GM23338 (cell line): ENCODE measurements at regions not wholly inside any gene's neighbourhood (a gene's known extent, or its start where the extent isn't known, plus 50 kb on each side); places are given as distances from the start of the nearest gene placed in this dataset.
A peak's percentile ranks its signal among the peaks of the same experiment; 100 is the strongest.

Experiments used
- ATAC-seq: fragments of 200-7000 bp; cut with Tn5 transposase; 3 replicates; pipeline ENCODE4 v1.9.1; 2020
- DNase-seq: peaks from one replicate; pipeline ENCODE4 v3.0.0-alpha.2; 2015; ENCODE audit warnings: low spot score
- H2AFZ ChIP-seq: fragments of 200-600 bp; sonication (generic); 2 replicates; pipeline ENCODE4 v1.8.0; 2016; ENCODE audit warnings: antibody characterized with exemption, mild to moderate bottlenecking, moderate library complexity
- H3F3A ChIP-seq: fragments of 200-600 bp; sonication (generic); replicated peaks from 2 replicates; pipeline ENCODE4 v1.8.0; 2017; ENCODE audit warnings: antibody characterized with exemption, mixed run types, low read depth
- H3K27ac ChIP-seq: fragments of 200-600 bp; sonication (generic); 2 replicates; pipeline ENCODE4 v1.6.1; 2016; ENCODE audit warnings: low read depth
- H3K27me3 ChIP-seq: fragments of 200-600 bp; sonication (generic); 2 replicates; pipeline ENCODE4 v1.8.0; 2016; ENCODE audit warnings: mild to moderate bottlenecking, mixed run types, moderate library complexity; ENCODE audit not compliant: insufficient read depth
- H3K36me3 ChIP-seq: fragments of 200-600 bp; sonication (generic); 2 replicates; pipeline ENCODE4 v1.8.0; 2016; ENCODE audit warnings: mild to moderate bottlenecking; ENCODE audit not compliant: insufficient read depth
- H3K4me1 ChIP-seq: fragments of 200-600 bp; sonication (generic); 2 replicates; pipeline ENCODE4 v1.8.0; 2016; ENCODE audit warnings: mild to moderate bottlenecking, moderate library complexity; ENCODE audit not compliant: insufficient read depth
- H3K4me2 ChIP-seq: fragments of 200-600 bp; sonication (generic); 2 replicates; pipeline ENCODE4 v1.7.1; 2017; ENCODE audit warnings: mixed run types
- H3K4me3 ChIP-seq: fragments of 200-600 bp; sonication (generic); 2 replicates; pipeline ENCODE4 v1.6.1; 2016; ENCODE audit warnings: mixed run types
- H3K79me2 ChIP-seq: fragments of 200-600 bp; sonication (generic); replicated peaks from 2 replicates; pipeline ENCODE4 v1.8.0; 2017; ENCODE audit warnings: mild to moderate bottlenecking; ENCODE audit not compliant: insufficient read depth
- H3K9me2 ChIP-seq: fragments of 200-600 bp; sonication (generic); 2 replicates; pipeline ENCODE4 v1.8.0; 2017; ENCODE audit not compliant: insufficient read depth
- H4K20me1 ChIP-seq: fragments of 200-600 bp; sonication (generic); replicated peaks from 2 replicates; pipeline ENCODE4 v1.8.0; 2017; ENCODE audit warnings: mild to moderate bottlenecking; ENCODE audit not compliant: insufficient read depth
- H3K27ac Mint-ChIP-seq: 2 replicates; pipeline ENCODE4 v1.8.0; 2020; ENCODE audit warnings: inconsistent platforms, mild to moderate bottlenecking, moderate library complexity, mixed read lengths
- H3K27me3 Mint-ChIP-seq: 3 replicates; pipeline ENCODE4 v1.8.0; 2022; ENCODE audit warnings: low read depth, mild to moderate bottlenecking, moderate library complexity, mixed read lengths, inconsistent platforms; ENCODE audit not compliant: insufficient read depth, poor library complexity
- H3K36me3 Mint-ChIP-seq: 3 replicates; pipeline ENCODE4 v1.8.0; 2021; ENCODE audit warnings: low read depth, mild to moderate bottlenecking, inconsistent platforms, moderate library complexity, mixed read lengths
- H3K4me1 Mint-ChIP-seq: 3 replicates; pipeline ENCODE4 v1.8.0; 2020; ENCODE audit warnings: mild to moderate bottlenecking, inconsistent platforms, mixed read lengths
- H3K4me3 Mint-ChIP-seq: 3 replicates; pipeline ENCODE4 v1.8.0; 2021; ENCODE audit warnings: moderate library complexity, mild to moderate bottlenecking, inconsistent platforms, mixed read lengths
- H3K9me3 Mint-ChIP-seq: 3 replicates; pipeline ENCODE4 v1.8.0; 2020; ENCODE audit warnings: moderate library complexity, mild to moderate bottlenecking, inconsistent platforms, mixed read lengths
- CREB1 ChIP-seq: fragments of 250-450 bp; sonication (Bioruptor Pico); IDR thresholded peaks from 2 replicates; pipeline ENCODE4 v1.5.0; 2020; ENCODE audit warnings: low read depth, mild to moderate bottlenecking, moderate library complexity
- EZH2 ChIP-seq: fragments of 200-600 bp; sonication (generic); IDR thresholded peaks from one replicate; pipeline ENCODE4 v1.8.0; 2017; ENCODE audit warnings: antibody characterized with exemption, mild to moderate bottlenecking, low read depth; ENCODE audit not compliant: unreplicated experiment
- JUNB ChIP-seq: IDR thresholded peaks from one replicate; pipeline ENCODE4 v1.6.1; 2016; ENCODE audit warnings: antibody characterized with exemption; ENCODE audit not compliant: unreplicated experiment
- REST ChIP-seq: IDR thresholded peaks from one replicate; pipeline ENCODE4 v1.6.1; 2018; ENCODE audit warnings: antibody characterized with exemption; ENCODE audit not compliant: unreplicated experiment
- STAT1 ChIP-seq: IDR thresholded peaks from one replicate; pipeline ENCODE4 v1.6.1; 2016; ENCODE audit warnings: antibody characterized with exemption; ENCODE audit not compliant: unreplicated experiment
- ZNF114 ChIP-seq: fragments of 250-450 bp; sonication (Bioruptor Pico); IDR thresholded peaks from 2 replicates; pipeline ENCODE4 v1.5.0; 2020; ENCODE audit warnings: mild to moderate bottlenecking, moderate library complexity
- TF ChIP-seq, protein P1 (sequence below): fragments of 250-450 bp; sonication (Bioruptor Pico); IDR thresholded peaks from 2 replicates; pipeline ENCODE4 v1.5.0; 2020; ENCODE audit warnings: mild to moderate bottlenecking, moderate library complexity

GRCh38 chr9:86515221-86515620 is 161.0 kb upstream of the TUT7 start (continued):
- TF ChIP-seq STAT1 (no peak), EZH2 (no peak), REST (no peak)

DNA sequence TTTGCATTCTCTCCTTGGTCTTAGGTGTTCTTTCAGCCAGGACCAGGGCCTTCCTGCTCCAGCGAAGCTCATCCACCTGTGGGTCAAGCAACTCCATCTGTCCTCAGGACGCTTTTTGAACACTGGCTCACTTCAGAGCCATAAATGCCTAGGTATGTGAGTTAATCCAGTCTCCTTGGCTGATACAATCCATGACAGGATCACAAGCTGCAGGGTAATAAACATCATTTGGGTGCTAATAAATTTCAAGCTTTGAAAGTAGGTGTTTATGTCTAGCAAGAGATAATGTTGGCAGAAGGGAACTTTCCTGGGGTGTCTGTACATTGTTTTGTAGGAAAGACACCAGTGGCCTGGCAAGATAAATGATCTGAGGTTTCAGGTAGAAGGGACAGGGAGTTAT is 159.2 kb upstream of the TUT7 start:
- no peak overlapping the region for H3K27ac Mint-ChIP-seq
- no peak for DNase-seq
- H2AFZ ChIP-seq, result peak overlapping the region; percentile 48; the same call in 1 of the 2 replicates
- no peak for TF ChIP-seq REST
- no peak for TF ChIP-seq ZNF114
- TF ChIP-seq JUNB, result no peak
- no peak for TF ChIP-seq EZH2
- TF ChIP-seq, protein P1, sequence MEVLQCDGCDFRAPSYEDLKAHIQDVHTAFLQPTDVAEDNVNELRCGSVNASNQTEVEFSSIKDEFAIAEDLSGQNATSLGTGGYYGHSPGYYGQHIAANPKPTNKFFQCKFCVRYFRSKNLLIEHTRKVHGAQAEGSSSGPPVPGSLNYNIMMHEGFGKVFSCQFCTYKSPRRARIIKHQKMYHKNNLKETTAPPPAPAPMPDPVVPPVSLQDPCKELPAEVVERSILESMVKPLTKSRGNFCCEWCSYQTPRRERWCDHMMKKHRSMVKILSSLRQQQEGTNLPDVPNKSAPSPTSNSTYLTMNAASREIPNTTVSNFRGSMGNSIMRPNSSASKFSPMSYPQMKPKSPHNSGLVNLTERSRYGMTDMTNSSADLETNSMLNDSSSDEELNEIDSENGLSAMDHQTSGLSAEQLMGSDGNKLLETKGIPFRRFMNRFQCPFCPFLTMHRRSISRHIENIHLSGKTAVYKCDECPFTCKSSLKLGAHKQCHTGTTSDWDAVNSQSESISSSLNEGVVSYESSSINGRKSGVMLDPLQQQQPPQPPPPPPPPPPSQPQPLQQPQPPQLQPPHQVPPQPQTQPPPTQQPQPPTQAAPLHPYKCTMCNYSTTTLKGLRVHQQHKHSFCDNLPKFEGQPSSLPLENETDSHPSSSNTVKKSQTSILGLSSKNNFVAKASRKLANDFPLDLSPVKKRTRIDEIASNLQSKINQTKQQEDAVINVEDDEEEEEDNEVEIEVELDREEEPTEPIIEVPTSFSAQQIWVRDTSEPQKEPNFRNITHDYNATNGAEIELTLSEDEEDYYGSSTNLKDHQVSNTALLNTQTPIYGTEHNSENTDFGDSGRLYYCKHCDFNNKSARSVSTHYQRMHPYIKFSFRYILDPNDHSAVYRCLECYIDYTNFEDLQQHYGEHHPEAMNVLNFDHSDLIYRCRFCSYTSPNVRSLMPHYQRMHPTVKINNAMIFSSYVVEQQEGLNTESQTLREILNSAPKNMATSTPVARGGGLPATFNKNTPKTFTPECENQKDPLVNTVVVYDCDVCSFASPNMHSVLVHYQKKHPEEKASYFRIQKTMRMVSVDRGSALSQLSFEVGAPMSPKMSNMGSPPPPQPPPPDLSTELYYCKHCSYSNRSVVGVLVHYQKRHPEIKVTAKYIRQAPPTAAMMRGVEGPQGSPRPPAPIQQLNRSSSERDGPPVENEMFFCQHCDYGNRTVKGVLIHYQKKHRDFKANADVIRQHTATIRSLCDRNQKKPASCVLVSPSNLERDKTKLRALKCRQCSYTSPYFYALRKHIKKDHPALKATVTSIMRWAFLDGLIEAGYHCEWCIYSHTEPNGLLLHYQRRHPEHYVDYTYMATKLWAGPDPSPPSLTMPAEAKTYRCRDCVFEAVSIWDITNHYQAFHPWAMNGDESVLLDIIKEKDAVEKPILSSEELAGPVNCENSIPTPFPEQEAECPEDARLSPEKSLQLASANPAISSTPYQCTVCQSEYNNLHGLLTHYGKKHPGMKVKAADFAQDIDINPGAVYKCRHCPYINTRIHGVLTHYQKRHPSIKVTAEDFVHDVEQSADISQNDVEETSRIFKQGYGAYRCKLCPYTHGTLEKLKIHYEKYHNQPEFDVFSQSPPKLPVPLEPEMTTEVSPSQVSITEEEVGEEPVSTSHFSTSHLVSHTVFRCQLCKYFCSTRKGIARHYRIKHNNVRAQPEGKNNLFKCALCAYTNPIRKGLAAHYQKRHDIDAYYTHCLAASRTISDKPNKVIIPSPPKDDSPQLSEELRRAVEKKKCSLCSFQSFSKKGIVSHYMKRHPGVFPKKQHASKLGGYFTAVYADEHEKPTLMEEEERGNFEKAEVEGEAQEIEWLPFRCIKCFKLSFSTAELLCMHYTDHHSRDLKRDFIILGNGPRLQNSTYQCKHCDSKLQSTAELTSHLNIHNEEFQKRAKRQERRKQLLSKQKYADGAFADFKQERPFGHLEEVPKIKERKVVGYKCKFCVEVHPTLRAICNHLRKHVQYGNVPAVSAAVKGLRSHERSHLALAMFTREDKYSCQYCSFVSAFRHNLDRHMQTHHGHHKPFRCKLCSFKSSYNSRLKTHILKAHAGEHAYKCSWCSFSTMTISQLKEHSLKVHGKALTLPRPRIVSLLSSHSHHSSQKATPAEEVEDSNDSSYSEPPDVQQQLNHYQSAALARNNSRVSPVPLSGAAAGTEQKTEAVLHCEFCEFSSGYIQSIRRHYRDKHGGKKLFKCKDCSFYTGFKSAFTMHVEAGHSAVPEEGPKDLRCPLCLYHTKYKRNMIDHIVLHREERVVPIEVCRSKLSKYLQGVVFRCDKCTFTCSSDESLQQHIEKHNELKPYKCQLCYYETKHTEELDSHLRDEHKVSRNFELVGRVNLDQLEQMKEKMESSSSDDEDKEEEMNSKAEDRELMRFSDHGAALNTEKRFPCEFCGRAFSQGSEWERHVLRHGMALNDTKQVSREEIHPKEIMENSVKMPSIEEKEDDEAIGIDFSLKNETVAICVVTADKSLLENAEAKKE, result no peak
- TF ChIP-seq CREB1, result no peak
- no peak for TF ChIP-seq STAT1
- H3K4me2 ChIP-seq, result no peak overlapping the region
- ATAC-seq, result no peak
- H4K20me1 ChIP-seq, result no peaks in the 10 kb centered on the region
- peaks cover 10% of the 10 kb centered on the region for H3K4me1 Mint-ChIP-seq
- no peaks in the 10 kb centered on the region for H3K36me3 ChIP-seq
- H3K4me3 ChIP-seq, result no peak overlapping the region
- no peaks in the 10 kb centered on the region for H3F3A ChIP-seq
- no peaks in the 10 kb centered on the region for H3K9me2 ChIP-seq
- no peaks in the 10 kb centered on the region for H3K79me2 ChIP-seq
- no peak overlapping the region for H3K4me3 Mint-ChIP-seq
- no peaks in the 10 kb centered on the region for H3K9me3 Mint-ChIP-seq
- no peaks in the 10 kb centered on the region for H3K36me3 Mint-ChIP-seq
- H3K27me3 Mint-ChIP-seq, result peaks cover 4% of the 10 kb centered on the region
- H3K27me3 ChIP-seq, result no peaks in the 10 kb centered on the region
- H3K27ac ChIP-seq, result no peak overlapping the region
- H3K4me1 ChIP-seq, result no peaks in the 10 kb centered on the region
